K562 (cell line): ENCODE measurements at regions not wholly inside any gene's neighbourhood (a gene's known extent, or its start where the extent isn't known, plus 50 kb on each side); places are given as distances from the start of the nearest gene placed in this dataset.

Source experiments
- ATAC-seq: fragments of 200-7000 bp; cut with Tn5 transposase; 3 replicates; pipeline ENCODE4 v1.9.1; 2020; ENCODE audit warnings: moderate library complexity
- BruUV-seq: library from RNA; stranded (reverse); fragments of 400-500 nt; replicated peaks from 2 replicates; lab custom pipeline; 2021; lab: Mats Ljungman, UMichigan
- CTCF ChIA-PET: fragments of 300-600 bp; formaldehyde crosslinking; extraction: SDS; loops from one replicate; lab custom pipeline; 2021; ENCODE audit warnings: low intra/inter-chr PET ratio; lab: Yijun Ruan, JAX
- POLR2A ChIA-PET: fragments of 300-600, 350-650 bp; sonication (Branson Sonifier 250); formaldehyde crosslinking; extraction: SDS; loops from one replicate; lab custom pipeline; 2021; ENCODE audit warnings: antibody characterized with exemption, inconsistent platforms; lab: Yijun Ruan, JAX
- DNase-seq, 4 experiments: peaks; one replicate each; pipeline versions ENCODE4 v3.0.0 to v3.0.0-alpha.2; 2011 to 2018; ENCODE audit warnings: low spot score in 3 of 4, mixed read lengths in 3 of 4; ENCODE audit errors: extremely low read depth in 1 of 4
- FAIRE-seq: peaks from 2 replicates; lab custom pipeline; 2011; peaks lifted over from hg19 to GRCh38; lab: Jason Lieb, UNC
- H2AFZ ChIP-seq: 2 replicates; pipeline ENCODE4 v1.6.0; 2011; ENCODE audit warnings: low read depth, low read length, control low read depth, inconsistent platforms
- H3K27ac ChIP-seq: fragments of 200-600 bp; 3 replicates; pipeline ENCODE4 v1.8.0; 2011; ENCODE audit warnings: low read depth, mild to moderate bottlenecking, control low read depth, inconsistent platforms, low read length, moderate library complexity, mixed read lengths; ENCODE audit errors: extremely low read depth
- H3K27me3 ChIP-seq, 2 experiments: fragments of 300-600 bp in 1 of 2; 2 replicates in 1 of 2; 3 replicates in 1 of 2; pipeline versions ENCODE4 v1.6.0 to v1.8.0; 2011; ENCODE audit warnings: inconsistent platforms in 2 of 2, low read length in 2 of 2, mild to moderate bottlenecking in 1 of 2, mixed read lengths in 1 of 2, moderate library complexity in 1 of 2; ENCODE audit not compliant: control insufficient read depth in 2 of 2, insufficient read depth in 2 of 2
- H3K36me3 ChIP-seq: fragments of 300-600 bp; 3 replicates; pipeline ENCODE4 v1.8.0; 2011; ENCODE audit warnings: mild to moderate bottlenecking, low read length, inconsistent platforms; ENCODE audit not compliant: control insufficient read depth, insufficient read depth
- H3K4me1 ChIP-seq, 2 experiments: fragments of 200-600 bp in 1 of 2; replicated peaks in 1 of 2; 2 replicates in 1 of 2; 3 replicates in 1 of 2; pipeline versions ENCODE4 v1.5.1 to v1.8.0; 2011; ENCODE audit warnings: inconsistent platforms in 2 of 2, low read length in 2 of 2, mild to moderate bottlenecking in 1 of 2, mixed read lengths in 1 of 2, moderate library complexity in 1 of 2; ENCODE audit not compliant: control insufficient read depth in 2 of 2, insufficient read depth in 2 of 2
- H3K4me2 ChIP-seq: 2 replicates; pipeline ENCODE4 v1.6.1; 2011; ENCODE audit warnings: low read length, control low read depth, inconsistent platforms, mixed read lengths; ENCODE audit not compliant: insufficient read depth
- H3K4me3 ChIP-seq: fragments of 200-600 bp; sonication (generic), shearing (Covaris generic); 2 replicates; pipeline ENCODE4 v1.5.1; 2016; ENCODE audit warnings: control low read depth, inconsistent platforms
- H3K79me2 ChIP-seq: fragments of 200-600 bp; 3 replicates; pipeline ENCODE4 v1.8.0; 2011; ENCODE audit warnings: low read length, inconsistent platforms; ENCODE audit not compliant: control insufficient read depth, insufficient read depth
- H3K9ac ChIP-seq, 2 experiments: 2 replicates each; pipeline versions ENCODE4 v1.6.0 to v1.6.1; 2011; ENCODE audit warnings: low read depth in 2 of 2, low read length in 2 of 2, control low read depth in 1 of 2, inconsistent platforms in 1 of 2, mild to moderate bottlenecking in 1 of 2, mixed read lengths in 1 of 2; ENCODE audit not compliant: insufficient read depth in 1 of 2
- H3K9me1 ChIP-seq: one replicate; pipeline ENCODE4 v1.6.0; 2011; ENCODE audit warnings: inconsistent platforms, mild to moderate bottlenecking, low read length, moderate library complexity; ENCODE audit not compliant: control insufficient read depth, insufficient read depth
- H3K9me3 ChIP-seq: replicated peaks from 2 replicates; pipeline ENCODE4 v1.5.1; 2011; ENCODE audit warnings: low read depth, low read length, inconsistent platforms; ENCODE audit not compliant: control insufficient read depth, insufficient read depth
- H4K20me1 ChIP-seq: replicated peaks from 2 replicates; pipeline ENCODE4 v1.6.1; 2011; ENCODE audit warnings: low read length, inconsistent platforms, mixed read lengths; ENCODE audit not compliant: control insufficient read depth, insufficient read depth
- CBFA2T3 ChIP-seq: fragments of 450-650 bp; IDR thresholded peaks from 2 replicates; pipeline ENCODE4 v1.6.1; 2017
- HDAC8 ChIP-seq: fragments of 450-650 bp; IDR thresholded peaks from 2 replicates; pipeline ENCODE4 v1.6.1; 2016; ENCODE audit warnings: mild to moderate bottlenecking, missing genetic modification characterization, moderate library complexity, missing compliant biosample characterization
- MTA2 ChIP-seq: fragments of 450-650 bp; IDR thresholded peaks from 2 replicates; pipeline ENCODE4 v1.6.1; 2016; ENCODE audit warnings: low read depth
- NFE2 ChIP-seq: IDR thresholded peaks from 2 replicates; pipeline ENCODE4 v1.6.1; 2014; ENCODE audit warnings: antibody characterized with exemption, low read depth
- NR4A1 ChIP-seq, 2 experiments: fragments of 250-450 bp in 1 of 2; fragments of 450-650 bp in 1 of 2; sonication (Bioruptor Pico) in 1 of 2; IDR thresholded peaks; 2 replicates each; pipeline versions ENCODE4 v1.4.0 to v1.6.1; 2016 to 2020; ENCODE audit warnings: mild to moderate bottlenecking in 2 of 2, missing compliant biosample characterization in 1 of 2, missing genetic modification characterization in 1 of 2, moderate library complexity in 1 of 2
- PCBP2 ChIP-seq: fragments of 200-400 bp; formaldehyde crosslinking; IDR thresholded peaks from 2 replicates; pipeline ENCODE4 v1.6.1; 2018; ENCODE audit warnings: low read length, low read depth, mild to moderate bottlenecking, moderate library complexity; ENCODE audit not compliant: poor library complexity, severe bottlenecking
- RBM22 ChIP-seq: fragments of 200-400 bp; formaldehyde crosslinking; IDR thresholded peaks from 2 replicates; pipeline ENCODE4 v1.6.1; 2018; ENCODE audit warnings: low read length, low read depth; ENCODE audit not compliant: poor library complexity, severe bottlenecking
- SAFB2 ChIP-seq: fragments of 200-400 bp; formaldehyde crosslinking; IDR thresholded peaks from 2 replicates; pipeline ENCODE4 v1.6.1; 2018; ENCODE audit warnings: borderline replicate concordance, low read length, low read depth, moderate library complexity; ENCODE audit not compliant: severe bottlenecking
- ZKSCAN3 ChIP-seq: fragments of 250-450 bp; sonication (Bioruptor Pico); IDR thresholded peaks from 2 replicates; pipeline ENCODE4 v1.4.0; 2020
- ZNF76 ChIP-seq: fragments of 250-450 bp; sonication (Bioruptor Pico); IDR thresholded peaks from 2 replicates; pipeline ENCODE4 v1.4.0; 2020; ENCODE audit warnings: mild to moderate bottlenecking, moderate library complexity, borderline replicate concordance
- WGBS: fragments of 100-300 bp; shearing (Covaris generic); methylation state at CpG from one replicate; pipeline ENCODE4 v1.1.6; 2016; ENCODE audit warnings: low coverage, mixed read lengths; ENCODE audit not compliant: insufficient coverage; ENCODE audit errors: missing lambda C conversion rate; 5-methylcytosine and 5-hydroxymethylcytosine counted together
- in situ Hi-C: fragments of 300-500 bp; cut with MboI; formaldehyde crosslinking; loops from 4 replicates; pipeline ENCODE4 v1.15.0; 2018; ENCODE audit warnings: inconsistent platforms, mixed read lengths
- intact Hi-C: fragments of 100-400 bp; cut with micrococcal nuclease; formaldehyde crosslinking; loops from 2 replicates; pipeline ENCODE4 v1.14.2; 2022
- TF ChIP-seq, protein P1 (sequence below), 2 experiments: fragments of 150-350 bp in 1 of 2; IDR thresholded peaks; 2 replicates each; pipeline ENCODE4 v1.6.1; 2012 to 2016; ENCODE audit warnings: low read depth in 2 of 2, low read length in 2 of 2, mild to moderate bottlenecking in 1 of 2, moderate library complexity in 1 of 2
- TF ChIP-seq, protein P2 (sequence below): fragments of 250-450 bp; sonication (Bioruptor Pico); IDR thresholded peaks from 2 replicates; pipeline ENCODE4 v1.8.0; 2022; ENCODE audit warnings: moderate library complexity, mild to moderate bottlenecking, inconsistent platforms

GRCh38 chr4:14379183-14379582 lies 623.1 kb upstream of the CPEB2 start:
- no peak overlapping the region for H2AFZ ChIP-seq
- BruUV-seq: no TSS peak
- ChIA-PET CTCF (no interaction called here), POLR2A (no interaction called here)
- no peak overlapping the region for H3K27ac ChIP-seq
- no peaks in the 10 kb centered on the region for H4K20me1 ChIP-seq
- H3K27me3 ChIP-seq: no peaks in the 10 kb centered on the region
- DNase-seq (no peak), ATAC-seq (no peak), FAIRE-seq (no peak)
- no peaks in the 10 kb centered on the region for H3K9me3 ChIP-seq
- H3K4me3 ChIP-seq: no peak overlapping the region
- H3K79me2 ChIP-seq: no peaks in the 10 kb centered on the region
- TF ChIP-seq RBM22 (no peak), CBFA2T3 (no peak)
- in situ Hi-C loops (no loop called here), intact Hi-C loops (no loop called here)
- H3K4me1 ChIP-seq: no peaks in the 10 kb centered on the region
- no peak overlapping the region for H3K4me2 ChIP-seq
- no peaks in the 10 kb centered on the region for H3K36me3 ChIP-seq
- H3K9ac ChIP-seq: no peak overlapping the region
- 0% methylated on average over 1 of the region's 1 CpG for WGBS
- H3K9me1 ChIP-seq: no peaks in the 10 kb centered on the region

GRCh38 chr4:14383652-14384051 lies 618.6 kb upstream of the CPEB2 start:
- no peak for DNase-seq
- no peak overlapping the region for H3K4me3 ChIP-seq
- H2AFZ ChIP-seq: no peak overlapping the region
- H3K9ac ChIP-seq: no peak overlapping the region
- ATAC-seq: no peak
- no peaks in the 10 kb centered on the region for H3K79me2 ChIP-seq
- in situ Hi-C loops: no loop called here
- no TSS peak for BruUV-seq
- 3% methylated on average over 3 of the region's 3 CpGs for WGBS
- H3K4me2 ChIP-seq: no peak overlapping the region
- ChIA-PET CTCF (no interaction called here), POLR2A (no interaction called here)
- no peaks in the 10 kb centered on the region for H3K9me1 ChIP-seq
- no peaks in the 10 kb centered on the region for H4K20me1 ChIP-seq
- intact Hi-C loops: no loop called here
- H3K36me3 ChIP-seq: no peaks in the 10 kb centered on the region
- H3K4me1 ChIP-seq: no peaks in the 10 kb centered on the region
- no peaks in the 10 kb centered on the region for H3K27me3 ChIP-seq
- H3K27ac ChIP-seq: no peak overlapping the region
- no peak for FAIRE-seq
- H3K9me3 ChIP-seq: no peaks in the 10 kb centered on the region
- no peak for TF ChIP-seq PCBP2
- TF ChIP-seq NFE2: no peak
- no peak for TF ChIP-seq ZNF76 (CRISPR knock-in tag)
- TF ChIP-seq, protein P1, sequence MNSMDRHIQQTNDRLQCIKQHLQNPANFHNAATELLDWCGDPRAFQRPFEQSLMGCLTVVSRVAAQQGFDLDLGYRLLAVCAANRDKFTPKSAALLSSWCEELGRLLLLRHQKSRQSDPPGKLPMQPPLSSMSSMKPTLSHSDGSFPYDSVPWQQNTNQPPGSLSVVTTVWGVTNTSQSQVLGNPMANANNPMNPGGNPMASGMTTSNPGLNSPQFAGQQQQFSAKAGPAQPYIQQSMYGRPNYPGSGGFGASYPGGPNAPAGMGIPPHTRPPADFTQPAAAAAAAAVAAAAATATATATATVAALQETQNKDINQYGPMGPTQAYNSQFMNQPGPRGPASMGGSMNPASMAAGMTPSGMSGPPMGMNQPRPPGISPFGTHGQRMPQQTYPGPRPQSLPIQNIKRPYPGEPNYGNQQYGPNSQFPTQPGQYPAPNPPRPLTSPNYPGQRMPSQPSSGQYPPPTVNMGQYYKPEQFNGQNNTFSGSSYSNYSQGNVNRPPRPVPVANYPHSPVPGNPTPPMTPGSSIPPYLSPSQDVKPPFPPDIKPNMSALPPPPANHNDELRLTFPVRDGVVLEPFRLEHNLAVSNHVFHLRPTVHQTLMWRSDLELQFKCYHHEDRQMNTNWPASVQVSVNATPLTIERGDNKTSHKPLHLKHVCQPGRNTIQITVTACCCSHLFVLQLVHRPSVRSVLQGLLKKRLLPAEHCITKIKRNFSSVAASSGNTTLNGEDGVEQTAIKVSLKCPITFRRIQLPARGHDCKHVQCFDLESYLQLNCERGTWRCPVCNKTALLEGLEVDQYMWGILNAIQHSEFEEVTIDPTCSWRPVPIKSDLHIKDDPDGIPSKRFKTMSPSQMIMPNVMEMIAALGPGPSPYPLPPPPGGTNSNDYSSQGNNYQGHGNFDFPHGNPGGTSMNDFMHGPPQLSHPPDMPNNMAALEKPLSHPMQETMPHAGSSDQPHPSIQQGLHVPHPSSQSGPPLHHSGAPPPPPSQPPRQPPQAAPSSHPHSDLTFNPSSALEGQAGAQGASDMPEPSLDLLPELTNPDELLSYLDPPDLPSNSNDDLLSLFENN (IDR thresholded peaks at IDR 0.05; ENCODE audit: low read depth in 2 of 2, low read length in 2 of 2): no peak
- TF ChIP-seq SAFB2: no peak
- TF ChIP-seq, protein P2, sequence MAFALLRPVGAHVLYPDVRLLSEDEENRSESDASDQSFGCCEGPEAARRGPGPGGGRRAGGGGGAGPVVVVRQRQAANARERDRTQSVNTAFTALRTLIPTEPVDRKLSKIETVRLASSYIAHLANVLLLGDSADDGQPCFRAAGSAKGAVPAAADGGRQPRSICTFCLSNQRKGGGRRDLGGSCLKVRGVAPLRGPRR: no peak
- TF ChIP-seq ZKSCAN3 (CRISPR knock-in tag): no peak
- no peak for TF ChIP-seq NR4A1 (CRISPR knock-in tag; IDR thresholded peaks at IDR 0.05)
- no peak for TF ChIP-seq NR4A1 (tag; IDR thresholded peaks at IDR 0.05)
- TF ChIP-seq HDAC8 (tag): no peak
- TF ChIP-seq MTA2: no peak
